ENCODE measurements at regions not wholly inside any gene's neighbourhood (a gene's known extent, or its start where the extent isn't known, plus 50 kb on each side); places are given as distances from the start of the nearest gene placed in this dataset.

- intact Hi-C loops (cut with micrococcal nuclease; ENCODE audit: unreplicated experiment) (no loop called here), in situ Hi-C loops (cut with HindIII; ENCODE audit: low pct_unique_long_range_greater_than_20kb, low sequenced_read_pairs) (no loop called here)
- POLR2A ChIA-PET, result no interaction called here
- Histone ChIP-seq H3K9me3 (ENCODE audit: control insufficient read depth, insufficient read depth, low read depth, low read length) (no peaks in the 10 kb centered on the region), H3K4me3 (ENCODE audit: low read depth in 2 of 2, low read length in 2 of 2) (no peak overlapping the region), H3K4me1 (ENCODE audit: control insufficient read depth, insufficient read depth, low read length) (no peaks in the 10 kb centered on the region), H3K27ac (ENCODE audit: low read length) (no peak overlapping the region), H3K36me3 (ENCODE audit: control insufficient read depth, insufficient read depth, low read length) (no peaks in the 10 kb centered on the region), H3K27me3 (ENCODE audit: control insufficient read depth, insufficient read depth, low read length) (no peaks in the 10 kb centered on the region)
- no TSS peak for BruUV-seq (replicated peaks)
- DNase-seq (ENCODE audit: low read depth, low spot score) (no peak), ATAC-seq (no peak)
- no peak for TF ChIP-seq CTCF (IDR thresholded peaks at IDR 0.05)
- TF ChIP-seq, protein P1, sequence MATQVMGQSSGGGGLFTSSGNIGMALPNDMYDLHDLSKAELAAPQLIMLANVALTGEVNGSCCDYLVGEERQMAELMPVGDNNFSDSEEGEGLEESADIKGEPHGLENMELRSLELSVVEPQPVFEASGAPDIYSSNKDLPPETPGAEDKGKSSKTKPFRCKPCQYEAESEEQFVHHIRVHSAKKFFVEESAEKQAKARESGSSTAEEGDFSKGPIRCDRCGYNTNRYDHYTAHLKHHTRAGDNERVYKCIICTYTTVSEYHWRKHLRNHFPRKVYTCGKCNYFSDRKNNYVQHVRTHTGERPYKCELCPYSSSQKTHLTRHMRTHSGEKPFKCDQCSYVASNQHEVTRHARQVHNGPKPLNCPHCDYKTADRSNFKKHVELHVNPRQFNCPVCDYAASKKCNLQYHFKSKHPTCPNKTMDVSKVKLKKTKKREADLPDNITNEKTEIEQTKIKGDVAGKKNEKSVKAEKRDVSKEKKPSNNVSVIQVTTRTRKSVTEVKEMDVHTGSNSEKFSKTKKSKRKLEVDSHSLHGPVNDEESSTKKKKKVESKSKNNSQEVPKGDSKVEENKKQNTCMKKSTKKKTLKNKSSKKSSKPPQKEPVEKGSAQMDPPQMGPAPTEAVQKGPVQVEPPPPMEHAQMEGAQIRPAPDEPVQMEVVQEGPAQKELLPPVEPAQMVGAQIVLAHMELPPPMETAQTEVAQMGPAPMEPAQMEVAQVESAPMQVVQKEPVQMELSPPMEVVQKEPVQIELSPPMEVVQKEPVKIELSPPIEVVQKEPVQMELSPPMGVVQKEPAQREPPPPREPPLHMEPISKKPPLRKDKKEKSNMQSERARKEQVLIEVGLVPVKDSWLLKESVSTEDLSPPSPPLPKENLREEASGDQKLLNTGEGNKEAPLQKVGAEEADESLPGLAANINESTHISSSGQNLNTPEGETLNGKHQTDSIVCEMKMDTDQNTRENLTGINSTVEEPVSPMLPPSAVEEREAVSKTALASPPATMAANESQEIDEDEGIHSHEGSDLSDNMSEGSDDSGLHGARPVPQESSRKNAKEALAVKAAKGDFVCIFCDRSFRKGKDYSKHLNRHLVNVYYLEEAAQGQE (IDR thresholded peaks at IDR 0.05; ENCODE audit: insufficient read depth in 1 of 2, low read depth in 2 of 2, low read length in 1 of 2), result no peak
- TF ChIP-seq TCF7L2 (IDR thresholded peaks at IDR 0.05; ENCODE audit: low read depth, low read length), result no peak
- no peak for TF ChIP-seq SIN3A (IDR thresholded peaks at IDR 0.05; ENCODE audit: borderline replicate concordance, insufficient read depth, low read depth, low read length)
- TF ChIP-seq POLR2AphosphoS5 (IDR thresholded peaks at IDR 0.05; ENCODE audit: low read depth, low read length), result no peak
- CTCF ChIA-PET, result no interaction called here
Measured at GRCh38 chr4:32560306-32560705, 1840.1 kb downstream of the PCDH7 start.

- DNase-seq (ENCODE audit: low read depth, low spot score) (no peak), ATAC-seq (no peak)
- H3K4me1 ChIP-seq (ENCODE audit: control insufficient read depth, insufficient read depth, low read length), result no peaks in the 10 kb centered on the region
- ChIA-PET POLR2A (no interaction called here), CTCF (no interaction called here)
- intact Hi-C loops (cut with micrococcal nuclease; ENCODE audit: unreplicated experiment) (no loop called here), in situ Hi-C loops (cut with HindIII; ENCODE audit: low pct_unique_long_range_greater_than_20kb, low sequenced_read_pairs) (no loop called here)
- no peaks in the 10 kb centered on the region for H3K27me3 ChIP-seq (ENCODE audit: control insufficient read depth, insufficient read depth, low read length)
- TF ChIP-seq POLR2AphosphoS5 (IDR thresholded peaks at IDR 0.05; ENCODE audit: low read depth, low read length) (no peak), CTCF (IDR thresholded peaks at IDR 0.05) (no peak)
- H3K36me3 ChIP-seq (ENCODE audit: control insufficient read depth, insufficient read depth, low read length), result no peaks in the 10 kb centered on the region
- H3K9me3 ChIP-seq (ENCODE audit: control insufficient read depth, insufficient read depth, low read depth, low read length), result no peaks in the 10 kb centered on the region
- no peak overlapping the region for H3K4me3 ChIP-seq (ENCODE audit: low read depth in 2 of 2, low read length in 2 of 2)
- H3K27ac ChIP-seq (ENCODE audit: low read length), result no peak overlapping the region
- BruUV-seq (replicated peaks), result no TSS peak
Measured at GRCh38 chr4:32562010-32562409, 1841.8 kb downstream of the PCDH7 start.

DNA sequence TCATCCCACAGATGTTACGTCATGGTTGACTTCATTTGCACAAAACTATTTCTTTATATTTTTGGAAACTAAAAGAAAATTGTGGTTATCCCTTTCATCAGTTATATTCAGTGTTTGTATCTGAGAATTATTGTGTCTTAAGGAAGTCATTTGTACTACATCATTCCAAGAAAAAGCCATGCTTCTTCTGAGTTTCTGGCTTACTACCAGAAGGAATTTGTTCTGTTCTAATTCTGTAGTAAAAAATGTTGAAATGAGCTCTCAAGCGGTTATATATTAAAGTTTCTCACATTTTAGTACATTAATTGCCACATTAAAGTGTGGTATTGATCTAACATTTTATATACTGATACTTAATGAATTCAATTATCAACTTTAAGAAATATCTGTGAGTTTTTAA is 1844.5 kb downstream of the PCDH7 start:
- no peaks in the 10 kb centered on the region for H3K27me3 ChIP-seq (ENCODE audit: control insufficient read depth, insufficient read depth, low read length)
- DNase-seq (ENCODE audit: low read depth, low spot score) (no peak), ATAC-seq (no peak)
- ChIA-PET POLR2A (no interaction called here), CTCF (no interaction called here)
- no peaks in the 10 kb centered on the region for H3K9me3 ChIP-seq (ENCODE audit: control insufficient read depth, insufficient read depth, low read depth, low read length)
- H3K4me3 ChIP-seq (ENCODE audit: low read depth in 2 of 2, low read length in 2 of 2), result no peak overlapping the region
- H3K36me3 ChIP-seq (ENCODE audit: control insufficient read depth, insufficient read depth, low read length), result no peaks in the 10 kb centered on the region
- BruUV-seq (replicated peaks), result no TSS peak
- TF ChIP-seq CTCF (IDR thresholded peaks at IDR 0.05) (no peak), TCF7L2 (IDR thresholded peaks at IDR 0.05; ENCODE audit: low read depth, low read length) (no peak), SIN3A (IDR thresholded peaks at IDR 0.05; ENCODE audit: borderline replicate concordance, insufficient read depth, low read depth, low read length) (no peak)
- TF ChIP-seq, protein P1 (IDR thresholded peaks at IDR 0.05; ENCODE audit: insufficient read depth in 1 of 2, low read depth in 2 of 2, low read length in 1 of 2), result no peak
- H3K4me1 ChIP-seq (ENCODE audit: control insufficient read depth, insufficient read depth, low read length), result no peaks in the 10 kb centered on the region
- intact Hi-C loops (cut with micrococcal nuclease; ENCODE audit: unreplicated experiment), result no loop called here
- H3K27ac ChIP-seq (ENCODE audit: low read length), result no peak overlapping the region
- in situ Hi-C loops (cut with HindIII; ENCODE audit: low pct_unique_long_range_greater_than_20kb, low sequenced_read_pairs), result no loop called here

Data from Panc1 (cell line).